Gastroesophageal sphincter (tissue), 4 donors: ENCODE measurements at regions not wholly inside any gene's neighbourhood (a gene's known extent, or its start where the extent isn't known, plus 50 kb on each side); places are given as distances from the start of the nearest gene placed in this dataset.

Experiments
- ATAC-seq: fragments of 150-250 bp; one replicate; pipeline ENCODE4 v1.9.1; 2016; ENCODE audit warnings: mild to moderate bottlenecking, moderate library complexity
- H3K27ac ChIP-seq, 4 donors: fragments of 200-600 bp; sonication (generic) in 3 of 4; 1 replicate in 3 of 4; 2 replicates in 1 of 4; pipeline ENCODE4 v1.5.1; 2016 to 2019
- H3K27me3 ChIP-seq: fragments of 200-600 bp; sonication (generic); one replicate; pipeline ENCODE4 v1.5.1; 2019
- H3K36me3 ChIP-seq, 2 donors: fragments of 200-600 bp; sonication (generic); one replicate each; pipeline ENCODE4 v1.5.1; 2019; ENCODE audit warnings: control low read depth in 1 of 2
- H3K4me1 ChIP-seq, 3 donors: fragments of 200-600 bp; sonication (generic); 1 replicate in 2 of 3; 2 replicates in 1 of 3; pipeline ENCODE4 v1.5.1; 2016 to 2019; ENCODE audit warnings: control low read depth in 2 of 3
- H3K4me3 ChIP-seq, 2 donors: fragments of 200-600 bp; sonication (generic); one replicate each; pipeline ENCODE4 v1.5.1; 2019; ENCODE audit warnings: mild to moderate bottlenecking in 1 of 2, moderate library complexity in 1 of 2
- H3K9me3 ChIP-seq, 3 donors: fragments of 200-600 bp; sonication (generic); one replicate each; pipeline ENCODE4 v1.5.1; 2017 to 2019; ENCODE audit warnings: control low read depth in 2 of 3
- CTCF ChIP-seq, 4 experiments: fragments of 200-600 bp in 2 of 4; fragments of 450-650 bp in 2 of 4; sonication (generic) in 1 of 4; IDR thresholded peaks; one replicate each; pipeline ENCODE4 v1.5.1; 2017 to 2019; ENCODE audit warnings: antibody characterized with exemption in 4 of 4, mild to moderate bottlenecking in 2 of 4, moderate library complexity in 2 of 4
- EP300 ChIP-seq: sonication (generic); formaldehyde crosslinking; IDR thresholded peaks from one replicate; pipeline ENCODE4 v1.6.1; 2017; ENCODE audit warnings: antibody characterized with exemption, mild to moderate bottlenecking
- POLR2A ChIP-seq, 2 donors: fragments of 450-650 bp; IDR thresholded peaks; one replicate each; pipeline ENCODE4 v1.6.1; 2017; ENCODE audit warnings: antibody characterized with exemption in 2 of 2, mild to moderate bottlenecking in 2 of 2, moderate library complexity in 1 of 2
- POLR2AphosphoS5 ChIP-seq: sonication (generic); formaldehyde crosslinking; IDR thresholded peaks from one replicate; pipeline ENCODE4 v1.6.1; 2017; ENCODE audit warnings: antibody characterized with exemption
- WGBS, 2 donors: methylation state at CpG; one replicate each; pipeline ENCODE4 v1.1.5; 2018; ENCODE audit warnings: low coverage in 1 of 2; 5-methylcytosine and 5-hydroxymethylcytosine counted together

GRCh38 chr12:127414636-127415035 is 852.3 kb upstream of the TMEM132C start:
- 100% methylated on average over 2 of the region's 2 CpGs; no CpG with 5 or more reads in 1 of the 2 donors for WGBS, 2 donors
- peaks cover 0 to 15% (median 0%) of the 10 kb centered on the region in 3 donors for H3K9me3 ChIP-seq
- no peak overlapping the region for H3K4me3 ChIP-seq
- H3K27me3 ChIP-seq = no peaks in the 10 kb centered on the region
- ATAC-seq = no peak
- H3K27ac ChIP-seq = no peak overlapping the region
- no peaks in the 10 kb centered on the region for H3K36me3 ChIP-seq
- H3K4me1 ChIP-seq = no peaks in the 10 kb centered on the region
- no peak for TF ChIP-seq CTCF (IDR thresholded peaks at IDR 0.05)
- no peak for TF ChIP-seq POLR2A (IDR thresholded peaks at IDR 0.05)
- TF ChIP-seq POLR2AphosphoS5 = no peak
- no peak for TF ChIP-seq EP300

- no peaks in the 10 kb centered on the region for H3K4me1 ChIP-seq
- 55% methylated on average over 3 of the region's 3 CpGs; no CpG with 5 or more reads in 1 of the 2 donors for WGBS, 2 donors
- H3K27me3 ChIP-seq = no peaks in the 10 kb centered on the region
- H3K9me3 ChIP-seq = peaks cover 0 to 15% (median 0%) of the 10 kb centered on the region in 3 donors
- no peak for TF ChIP-seq EP300
- TF ChIP-seq POLR2AphosphoS5 = no peak
- TF ChIP-seq CTCF (IDR thresholded peaks at IDR 0.05) = no peak
- TF ChIP-seq POLR2A (IDR thresholded peaks at IDR 0.05) = no peak
- no peak for ATAC-seq
- H3K36me3 ChIP-seq = no peaks in the 10 kb centered on the region
- H3K27ac ChIP-seq = no peak overlapping the region
- no peak overlapping the region for H3K4me3 ChIP-seq
Observed at GRCh38 chr12:127416796-127417195, 850.2 kb upstream of the TMEM132C start.

- H3K27me3 ChIP-seq = no peaks in the 10 kb centered on the region
- 48 to 79% methylated on average over 2 of the region's 2 CpGs for WGBS, 2 donors
- TF ChIP-seq EP300 = no peak
- no peak for TF ChIP-seq POLR2A (IDR thresholded peaks at IDR 0.05)
- TF ChIP-seq POLR2AphosphoS5 = no peak
- no peak for TF ChIP-seq CTCF (IDR thresholded peaks at IDR 0.05)
- H3K4me3 ChIP-seq = no peak overlapping the region
- H3K36me3 ChIP-seq = no peaks in the 10 kb centered on the region
- no peak for ATAC-seq
- peaks cover 0 to 15% (median 0%) of the 10 kb centered on the region in 3 donors for H3K9me3 ChIP-seq
- no peaks in the 10 kb centered on the region for H3K4me1 ChIP-seq
- H3K27ac ChIP-seq = no peak overlapping the region
Observed at GRCh38 chr12:127419111-127419510, 847.9 kb upstream of the TMEM132C start.

GRCh38 chr12:127421614-127422013 is 845.4 kb upstream of the TMEM132C start:
- TF ChIP-seq CTCF (IDR thresholded peaks at IDR 0.05) (no peak), POLR2AphosphoS5 (no peak), POLR2A (IDR thresholded peaks at IDR 0.05) (no peak), EP300 (no peak)
- Histone ChIP-seq H3K27ac (no peak overlapping the region), H3K9me3 (peaks cover 0 to 15% (median 0%) of the 10 kb centered on the region in 3 donors), H3K27me3 (no peaks in the 10 kb centered on the region), H3K4me1 (no peaks in the 10 kb centered on the region), H3K36me3 (no peaks in the 10 kb centered on the region), H3K4me3 (no peak overlapping the region)
- ATAC-seq = no peak
- WGBS, 2 donors = 77 to 84% methylated on average over 4 to 5 of the region's 5 CpGs

- WGBS, 2 donors = 94% methylated on average over 3 of the region's 9 CpGs; no CpG with 5 or more reads in 1 of the 2 donors
Observed at GRCh38 chr12:127422935-127423566, 843.9 kb upstream of the TMEM132C start.

More at GRCh38 chr12:127422935-127423566, 843.9 kb upstream of the TMEM132C start:
- Histone ChIP-seq H3K27ac (no peak overlapping the region), H3K9me3 (peaks cover 0 to 7% (median 0%) of the 10 kb centered on the region in 3 donors), H3K4me1 (no peaks in the 10 kb centered on the region), H3K36me3 (no peaks in the 10 kb centered on the region), H3K4me3 (no peak overlapping the region), H3K27me3 (no peaks in the 10 kb centered on the region)
- no peak for TF ChIP-seq POLR2AphosphoS5
- TF ChIP-seq EP300 = no peak
- no peak for TF ChIP-seq CTCF (IDR thresholded peaks at IDR 0.05)
- TF ChIP-seq POLR2A (IDR thresholded peaks at IDR 0.05) = no peak
- no peak for ATAC-seq
